ENCODE measurements at regions not wholly inside any gene's neighbourhood (a gene's known extent, or its start where the extent isn't known, plus 50 kb on each side); places are given as distances from the start of the nearest gene placed in this dataset.

- no peak for TF ChIP-seq CTCF (conservative IDR thresholded peaks at IDR 0.05)
- H3K27ac ChIP-seq = no peak overlapping the region
These were observed 395.7 kb downstream of the BRINP2 start for GRCh38 chr1:177566495-177566894.

- TF ChIP-seq CTCF (conservative IDR thresholded peaks at IDR 0.05) = no peak
- H3K27ac ChIP-seq = no peak overlapping the region
These were observed 390.7 kb downstream of the BRINP2 start for GRCh38 chr1:177561436-177561835.

GRCh38 chr1:177558372-177558771 is 387.6 kb downstream of the BRINP2 start:
- H3K27ac ChIP-seq = no peak overlapping the region

GRCh38 chr1:177556163-177556562 is 385.4 kb downstream of the BRINP2 start:
- TF ChIP-seq CTCF (conservative IDR thresholded peaks at IDR 0.05) = no peak
- no peak overlapping the region for H3K27ac ChIP-seq

More at GRCh38 chr1:177558372-177558771, 387.6 kb downstream of the BRINP2 start:
- TF ChIP-seq CTCF (conservative IDR thresholded peaks at IDR 0.05) = no peak

GRCh38 chr1:177547200-177547599 is 376.4 kb downstream of the BRINP2 start:
- no peak for TF ChIP-seq CTCF (conservative IDR thresholded peaks at IDR 0.05)
- no peak overlapping the region for H3K27ac ChIP-seq

GRCh38 chr1:177546346-177546745 is 375.6 kb downstream of the BRINP2 start:
- no peak overlapping the region for H3K27ac ChIP-seq
- TF ChIP-seq CTCF (conservative IDR thresholded peaks at IDR 0.05) = no peak

- no peak for TF ChIP-seq CTCF (conservative IDR thresholded peaks at IDR 0.05)
These were observed 355.4 kb downstream of the BRINP2 start for GRCh38 chr1:177526201-177526600.

GRCh38 chr1:177525176-177525575 is 354.4 kb downstream of the BRINP2 start:
- no peak overlapping the region for H3K27ac ChIP-seq
- no peak for TF ChIP-seq CTCF (conservative IDR thresholded peaks at IDR 0.05)

More at GRCh38 chr1:177526201-177526600, 355.4 kb downstream of the BRINP2 start:
- no peak overlapping the region for H3K27ac ChIP-seq
